K562 (cell line): ENCODE measurements at regions not wholly inside any gene's neighbourhood (a gene's known extent, or its start where the extent isn't known, plus 50 kb on each side); places are given as distances from the start of the nearest gene placed in this dataset.
A peak's percentile ranks its signal among the peaks of the same experiment; 100 is the strongest.

Experiments
- ATF3 ChIP-seq, 2 experiments: fragments of 450-650 bp in 1 of 2; sonication (generic) in 1 of 2; formaldehyde crosslinking in 1 of 2; IDR thresholded peaks in 1 of 2; conservative IDR thresholded peaks in 1 of 2; 2 replicates each; pipeline versions ENCODE4 v1.6.1 to v1.8.1; 2016 to 2023; ENCODE audit warnings: mild to moderate bottlenecking in 2 of 2, moderate library complexity in 2 of 2, inconsistent platforms in 1 of 2, missing genetic modification reagents in 1 of 2
- ATF7 ChIP-seq: fragments of 450-650 bp; IDR thresholded peaks from 2 replicates; pipeline ENCODE4 v1.7.1; 2014; ENCODE audit warnings: mild to moderate bottlenecking, moderate library complexity
- CAMTA2 ChIP-seq: fragments of 250-450 bp; sonication (Bioruptor Pico); conservative IDR thresholded peaks from 2 replicates; pipeline ENCODE4 v1.5.1; 2022
- CBFB ChIP-seq: sonication (generic); formaldehyde crosslinking; IDR thresholded peaks from 2 replicates; pipeline ENCODE4 v1.4.0; 2020; ENCODE audit warnings: mild to moderate bottlenecking, missing genetic modification reagents
- CC2D1A ChIP-seq: fragments of 450-650 bp; IDR thresholded peaks from 2 replicates; pipeline ENCODE4 v1.6.1; 2017; ENCODE audit warnings: mild to moderate bottlenecking
- DEAF1 ChIP-seq: fragments of 450-650 bp; formaldehyde crosslinking; IDR thresholded peaks from 2 replicates; pipeline ENCODE4 v1.4.0; 2020; ENCODE audit warnings: mild to moderate bottlenecking, moderate library complexity
- FIP1L1 ChIP-seq: fragments of 200-400 bp; formaldehyde crosslinking; IDR thresholded peaks from 2 replicates; pipeline ENCODE4 v1.6.1; 2018; ENCODE audit warnings: mild to moderate bottlenecking, low read depth, low read length; ENCODE audit not compliant: poor library complexity, severe bottlenecking
- FOXO4 ChIP-seq: fragments of 450-650 bp; formaldehyde crosslinking; IDR thresholded peaks from 2 replicates; pipeline ENCODE4 v1.4.0; 2020; ENCODE audit warnings: mild to moderate bottlenecking, moderate library complexity
- HNRNPK ChIP-seq: fragments of 200-400 bp; formaldehyde crosslinking; IDR thresholded peaks from one replicate; pipeline ENCODE4 v1.6.1; 2018; ENCODE audit warnings: mild to moderate bottlenecking, low read depth, low read length; ENCODE audit not compliant: poor library complexity, severe bottlenecking
- HOMEZ ChIP-seq: fragments of 250-450 bp; sonication (Bioruptor Pico); IDR thresholded peaks from 2 replicates; pipeline ENCODE4 v1.4.0; 2020; ENCODE audit warnings: mild to moderate bottlenecking, moderate library complexity
- KDM2B ChIP-seq: fragments of 250-450 bp; sonication (Bioruptor Pico); IDR thresholded peaks from 2 replicates; pipeline ENCODE4 v1.8.0; 2021; ENCODE audit warnings: mild to moderate bottlenecking, moderate library complexity
- KLF16 ChIP-seq: IDR thresholded peaks from 2 replicates; pipeline ENCODE4 v1.6.1; 2016; ENCODE audit warnings: antibody characterized with exemption
- NCOA2 ChIP-seq, 2 experiments: fragments of 450-650 bp; IDR thresholded peaks; 2 replicates each; pipeline ENCODE4 v1.6.1; 2018; ENCODE audit warnings: mild to moderate bottlenecking in 2 of 2, moderate library complexity in 1 of 2; ENCODE audit not compliant: partially characterized antibody in 2 of 2
- NRF1 ChIP-seq, 2 experiments: fragments of 450-650 bp; IDR thresholded peaks in 1 of 2; conservative IDR thresholded peaks in 1 of 2; 2 replicates each; pipeline ENCODE4 v1.6.1; 2014; ENCODE audit warnings: mild to moderate bottlenecking in 2 of 2
- POLR2G ChIP-seq: fragments of 200-400 bp; formaldehyde crosslinking; IDR thresholded peaks from 2 replicates; pipeline ENCODE4 v1.6.1; 2017; ENCODE audit warnings: low read depth, mild to moderate bottlenecking, antibody characterized with exemption, low read length, moderate library complexity
- PRMT5 ChIP-seq: sonication (generic); formaldehyde crosslinking; IDR thresholded peaks from 2 replicates; pipeline ENCODE4 v1.5.0; 2020; ENCODE audit warnings: missing genetic modification reagents
- RBM39 ChIP-seq: fragments of 200-400 bp; formaldehyde crosslinking; optimal IDR thresholded peaks from 2 replicates; pipeline ENCODE3; 2018; ENCODE audit warnings: low read depth, low read length
- RCOR1 ChIP-seq, 2 experiments: IDR thresholded peaks; 2 replicates each; pipeline ENCODE4 v1.6.1; 2012; ENCODE audit warnings: low read depth in 2 of 2, low read length in 2 of 2, borderline replicate concordance in 1 of 2, improper control_type of control experiment in 1 of 2
- ZEB2 ChIP-seq: fragments of 450-650 bp; IDR thresholded peaks from 2 replicates; pipeline ENCODE4 v1.6.1; 2016
- ZKSCAN1 ChIP-seq: fragments of 150-350 bp; IDR thresholded peaks from 2 replicates; pipeline ENCODE4 v1.6.1; 2016; ENCODE audit warnings: low read depth, low read length
- ZNF140 ChIP-seq: fragments of 250-450 bp; sonication (Bioruptor Pico); IDR thresholded peaks from 2 replicates; pipeline ENCODE4 v1.8.0; 2021; ENCODE audit warnings: moderate library complexity, mild to moderate bottlenecking, inconsistent platforms
- ZNF217 ChIP-seq: sonication (generic); formaldehyde crosslinking; IDR thresholded peaks from 2 replicates; pipeline ENCODE4 v1.8.0; 2022; ENCODE audit warnings: mild to moderate bottlenecking, missing genetic modification reagents
- ZNF232 ChIP-seq: sonication (generic); formaldehyde crosslinking; IDR thresholded peaks from 2 replicates; pipeline ENCODE4 v1.8.0; 2022; ENCODE audit warnings: mild to moderate bottlenecking, missing genetic modification reagents
- ZNF76 ChIP-seq: fragments of 250-450 bp; sonication (Bioruptor Pico); IDR thresholded peaks from 2 replicates; pipeline ENCODE4 v1.4.0; 2020; ENCODE audit warnings: mild to moderate bottlenecking, moderate library complexity, borderline replicate concordance

GRCh38 chr11:34830035-34830434 lies 86.1 kb downstream of the APIP start (continued):
- TF ChIP-seq FOXO4 (CRISPR knock-in tag) = no peak
- TF ChIP-seq PRMT5 = no peak
- no peak for TF ChIP-seq HNRNPK
- TF ChIP-seq ZNF76 (CRISPR knock-in tag) = no peak
- TF ChIP-seq DEAF1 (CRISPR knock-in tag) = no peak
- TF ChIP-seq NCOA2 (IDR thresholded peaks at IDR 0.05; ENCODE audit: partially characterized antibody in 2 of 2) = no peak
- TF ChIP-seq CC2D1A = no peak
- TF ChIP-seq ZEB2 = peak; percentile 64; the same call in 1 of the 2 replicates
- no peak for TF ChIP-seq CBFB (CRISPR knock-in tag)
- no peak for TF ChIP-seq NRF1 (conservative IDR thresholded peaks at IDR 0.05 in 1 of 2, IDR thresholded peaks at IDR 0.05 in 1 of 2)
- TF ChIP-seq ATF7 = peak; percentile 28; the same call in 1 of the 2 replicates
- no peak for TF ChIP-seq KLF16
- TF ChIP-seq CAMTA2 (CRISPR knock-in tag) = no peak
- TF ChIP-seq ZKSCAN1 = no peak
- TF ChIP-seq ZNF232 (CRISPR knock-in tag) = no peak
- TF ChIP-seq ZNF140 (CRISPR knock-in tag) = no peak
- no peak for TF ChIP-seq RCOR1 (IDR thresholded peaks at IDR 0.05; ENCODE audit: borderline replicate concordance in 1 of 2, low read depth in 2 of 2, low read length in 2 of 2)
- no peak for TF ChIP-seq HOMEZ
- no peak for TF ChIP-seq ZNF217
- 0 out of 2 replicates have a peak, but pooled peaks have one; percentile 18 for TF ChIP-seq ATF3 (IDR thresholded peaks at IDR 0.05)
- TF ChIP-seq ATF3 (CRISPR knock-in tag; conservative IDR thresholded peaks at IDR 0.05) = no peak
- no peak for TF ChIP-seq KDM2B (CRISPR knock-in tag)
- TF ChIP-seq FIP1L1 = no peak
- no peak for TF ChIP-seq POLR2G
- no peak for TF ChIP-seq RBM39
